ENCODE measurements at regions not wholly inside any gene's neighbourhood (a gene's known extent, or its start where the extent isn't known, plus 50 kb on each side); places are given as distances from the start of the nearest gene placed in this dataset.

DNA sequence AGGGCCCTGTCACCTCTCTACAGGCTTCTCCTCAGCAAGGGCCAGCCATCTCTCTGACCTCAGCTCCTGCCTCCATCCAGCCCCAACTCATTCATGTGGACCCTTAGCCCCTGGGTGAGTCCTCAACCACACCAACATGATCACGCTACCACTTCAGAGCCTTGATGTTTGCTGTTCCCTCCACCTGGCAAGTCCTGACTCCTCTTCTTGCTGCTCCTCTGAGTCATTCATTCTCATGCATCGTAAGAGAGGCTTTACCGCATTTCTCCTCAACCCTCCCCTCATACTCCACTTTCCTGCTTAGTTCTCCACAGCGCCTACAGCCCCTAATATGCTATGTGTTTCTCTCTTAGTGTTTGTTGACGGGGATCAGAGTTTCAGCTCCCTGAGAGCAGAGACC lies 99.9 kb downstream of the C17orf67 start:
- peaks cover 8% of the 10 kb centered on the region for H3K27me3 Mint-ChIP-seq (ENCODE audit: unreplicated experiment)
- DNase-seq (ENCODE audit: low spot score), result no peak

GRCh38 chr17:56735842-56736241 lies 97.9 kb downstream of the C17orf67 start:
- no peak for TF ChIP-seq CTCF (IDR thresholded peaks at IDR 0.05; ENCODE audit: unreplicated experiment)
- no peak overlapping the region for H3K27ac Mint-ChIP-seq (ENCODE audit: unreplicated experiment)
- no peak overlapping the region for H3K4me3 Mint-ChIP-seq (ENCODE audit: unreplicated experiment)
- H3K27me3 Mint-ChIP-seq (ENCODE audit: unreplicated experiment), result peaks cover 10% of the 10 kb centered on the region
- H3K4me1 Mint-ChIP-seq (ENCODE audit: unreplicated experiment), result no peaks in the 10 kb centered on the region
- peaks cover 4% of the 10 kb centered on the region for H3K36me3 Mint-ChIP-seq (ENCODE audit: low read depth, unreplicated experiment)
- DNase-seq (ENCODE audit: low spot score), result no peak
- no peaks in the 10 kb centered on the region for H3K9me3 Mint-ChIP-seq (ENCODE audit: unreplicated experiment)

More for the DNA sequence above, 99.9 kb downstream of the C17orf67 start:
- H3K9me3 Mint-ChIP-seq (ENCODE audit: unreplicated experiment), result no peaks in the 10 kb centered on the region
- no peak overlapping the region for H3K27ac Mint-ChIP-seq (ENCODE audit: unreplicated experiment)
- no peaks in the 10 kb centered on the region for H3K4me1 Mint-ChIP-seq (ENCODE audit: unreplicated experiment)
- peaks cover 4% of the 10 kb centered on the region for H3K36me3 Mint-ChIP-seq (ENCODE audit: low read depth, unreplicated experiment)
- no peak overlapping the region for H3K4me3 Mint-ChIP-seq (ENCODE audit: unreplicated experiment)
- TF ChIP-seq CTCF (IDR thresholded peaks at IDR 0.05; ENCODE audit: unreplicated experiment), result no peak

DNA sequence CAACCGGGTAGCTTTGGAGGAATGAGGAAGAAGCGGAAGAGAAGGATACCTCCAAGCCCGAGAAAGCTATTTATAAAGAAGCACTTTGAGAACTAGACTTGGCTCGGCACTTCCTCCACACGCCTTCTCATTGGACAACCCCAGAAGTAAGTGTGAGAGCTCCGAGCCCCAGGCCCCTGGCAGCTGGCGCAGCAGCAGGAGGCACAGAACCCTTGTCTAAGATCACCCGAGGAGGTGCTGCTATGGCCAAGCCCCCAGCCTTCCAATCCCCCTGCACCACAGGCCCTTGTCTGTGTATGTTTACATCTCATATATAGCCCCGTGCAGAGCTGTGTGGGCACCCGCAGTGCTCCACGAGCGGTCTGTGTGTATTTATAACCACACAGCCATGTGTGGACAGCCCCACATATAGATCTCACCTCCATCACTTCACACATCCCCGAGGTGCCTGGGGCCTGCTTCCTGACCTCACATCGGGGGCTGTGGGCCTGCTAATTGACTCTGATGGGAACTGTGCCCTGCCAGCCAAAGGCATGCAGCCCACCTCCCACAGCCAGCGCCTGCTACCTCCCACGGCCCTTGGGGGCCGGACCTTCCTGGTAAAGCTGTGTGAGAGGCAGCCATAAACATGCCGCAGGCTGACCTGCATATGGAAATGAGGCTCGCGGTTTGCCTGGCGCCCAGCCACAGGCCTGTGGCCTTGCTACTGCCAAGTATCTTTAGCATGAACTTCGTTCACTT lies 96.1 kb downstream of the C17orf67 start:
- Mint-ChIP-seq H3K4me1 (ENCODE audit: unreplicated experiment) (no peaks in the 10 kb centered on the region), H3K27ac (ENCODE audit: unreplicated experiment) (no peak overlapping the region), H3K36me3 (ENCODE audit: low read depth, unreplicated experiment) (peaks cover 4% of the 10 kb centered on the region)

DNA sequence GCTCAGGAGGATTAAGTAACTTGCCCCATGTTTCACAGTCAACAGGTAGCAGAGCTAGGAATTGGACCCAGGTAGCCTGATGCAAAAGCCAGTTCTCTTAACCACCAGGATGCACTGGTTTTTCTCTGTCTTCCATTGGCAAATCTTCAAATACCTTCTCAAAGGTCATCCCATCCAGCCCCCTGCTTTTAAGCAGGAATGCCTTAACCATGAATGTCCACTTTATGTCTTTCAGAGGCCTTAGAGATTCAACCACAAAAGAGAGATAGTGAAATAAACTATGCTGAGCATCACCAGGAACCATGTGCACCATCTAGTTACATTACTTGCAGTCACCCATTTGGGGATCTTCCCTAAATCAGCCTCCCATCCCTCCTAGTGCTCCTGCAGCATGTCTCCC lies 94.3 kb downstream of the C17orf67 start:
- no peaks in the 10 kb centered on the region for H3K36me3 Mint-ChIP-seq (ENCODE audit: low read depth, unreplicated experiment)
- peaks cover 4% of the 10 kb centered on the region for H3K27me3 Mint-ChIP-seq (ENCODE audit: unreplicated experiment)
- H3K9me3 Mint-ChIP-seq (ENCODE audit: unreplicated experiment), result no peaks in the 10 kb centered on the region
- no peak overlapping the region for H3K27ac Mint-ChIP-seq (ENCODE audit: unreplicated experiment)
- H3K4me3 Mint-ChIP-seq (ENCODE audit: unreplicated experiment), result no peak overlapping the region
- DNase-seq (ENCODE audit: low spot score), result no peak
- H3K4me1 Mint-ChIP-seq (ENCODE audit: unreplicated experiment), result no peaks in the 10 kb centered on the region
- no peak for TF ChIP-seq CTCF (IDR thresholded peaks at IDR 0.05; ENCODE audit: unreplicated experiment)

More for the DNA sequence above, 96.1 kb downstream of the C17orf67 start:
- no peaks in the 10 kb centered on the region for H3K9me3 Mint-ChIP-seq (ENCODE audit: unreplicated experiment)
- TF ChIP-seq CTCF (IDR thresholded peaks at IDR 0.05; ENCODE audit: unreplicated experiment), result no peak
- no peak overlapping the region for H3K4me3 Mint-ChIP-seq (ENCODE audit: unreplicated experiment)
- no peak for DNase-seq (ENCODE audit: low spot score)
- peaks cover 10% of the 10 kb centered on the region for H3K27me3 Mint-ChIP-seq (ENCODE audit: unreplicated experiment)

DNA sequence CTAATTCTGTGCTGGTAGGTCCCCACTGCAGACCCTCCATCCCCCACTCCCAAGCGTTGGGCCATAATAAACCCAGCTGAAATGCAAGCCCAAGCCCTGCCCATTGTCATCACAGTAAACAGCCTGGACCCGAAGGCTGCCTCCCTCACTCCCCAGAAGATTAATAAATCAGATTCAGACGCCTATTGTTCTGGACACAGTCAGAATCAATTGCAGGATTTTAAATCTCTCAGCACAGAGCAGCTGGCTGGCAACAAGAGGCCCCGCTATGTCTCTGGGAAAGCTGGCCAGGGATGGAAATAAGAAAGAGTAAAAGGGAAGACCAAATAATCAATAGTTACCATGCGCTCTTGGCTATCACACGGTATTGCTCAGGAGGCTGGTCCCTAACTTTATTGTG lies 93.9 kb downstream of the C17orf67 start:
- H3K27me3 Mint-ChIP-seq (ENCODE audit: unreplicated experiment), result peaks cover 4% of the 10 kb centered on the region
- H3K36me3 Mint-ChIP-seq (ENCODE audit: low read depth, unreplicated experiment), result no peaks in the 10 kb centered on the region
- H3K4me3 Mint-ChIP-seq (ENCODE audit: unreplicated experiment), result no peak overlapping the region
- no peak overlapping the region for H3K27ac Mint-ChIP-seq (ENCODE audit: unreplicated experiment)
- no peak for TF ChIP-seq CTCF (IDR thresholded peaks at IDR 0.05; ENCODE audit: unreplicated experiment)
- no peak for DNase-seq (ENCODE audit: low spot score)
- no peaks in the 10 kb centered on the region for H3K4me1 Mint-ChIP-seq (ENCODE audit: unreplicated experiment)
- no peaks in the 10 kb centered on the region for H3K9me3 Mint-ChIP-seq (ENCODE audit: unreplicated experiment)
